ENCODE measurements at regions not wholly inside any gene's neighbourhood (a gene's known extent, or its start where the extent isn't known, plus 50 kb on each side); places are given as distances from the start of the nearest gene placed in this dataset.
"Not testable (repeated sequence)": the region's sequence is repeated elsewhere in the genome, so short reads cannot be mapped to it uniquely, and the experiment has no call there.

DNA sequence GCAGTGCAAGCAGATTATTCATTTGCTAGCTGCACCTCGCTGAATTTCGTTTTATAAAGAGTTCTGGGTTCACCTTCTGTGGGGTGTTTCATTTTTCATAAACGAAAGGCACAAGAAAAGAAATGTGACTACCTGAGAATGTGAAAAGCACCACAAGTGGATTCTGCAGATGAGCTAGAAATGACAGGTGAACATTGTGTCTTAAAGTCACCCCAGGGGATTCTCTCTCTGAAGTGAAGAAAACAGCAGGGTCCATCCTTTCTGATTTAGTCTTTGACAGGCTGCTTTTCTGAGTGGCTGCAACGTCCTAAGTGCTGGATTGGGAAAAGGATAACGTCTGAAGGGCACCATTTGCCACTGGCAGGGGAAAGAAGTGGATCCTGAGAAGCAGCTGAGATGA lies 469.3 kb downstream of the SPATA31D1 start:
- no peak for DNase-seq

DNA sequence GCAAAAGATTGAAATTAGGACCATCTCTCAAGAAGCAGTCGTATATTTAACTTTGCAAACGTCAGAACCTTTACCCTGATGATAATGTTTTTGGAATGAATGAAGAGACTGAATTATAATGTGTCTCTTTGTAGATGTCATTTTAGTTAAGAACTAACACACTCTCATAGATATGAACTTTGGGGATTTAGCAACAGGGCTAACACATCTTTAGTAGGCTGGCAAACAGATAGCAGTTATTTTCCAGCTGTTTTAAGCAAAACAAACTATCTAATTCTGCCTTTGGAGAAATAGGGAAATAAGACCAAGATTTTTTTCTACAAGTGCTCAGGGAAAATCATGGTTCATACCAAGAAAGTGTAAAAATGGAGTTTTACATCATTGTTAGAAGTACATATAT lies 469.7 kb downstream of the SPATA31D1 start:
- no peak for DNase-seq

DNA sequence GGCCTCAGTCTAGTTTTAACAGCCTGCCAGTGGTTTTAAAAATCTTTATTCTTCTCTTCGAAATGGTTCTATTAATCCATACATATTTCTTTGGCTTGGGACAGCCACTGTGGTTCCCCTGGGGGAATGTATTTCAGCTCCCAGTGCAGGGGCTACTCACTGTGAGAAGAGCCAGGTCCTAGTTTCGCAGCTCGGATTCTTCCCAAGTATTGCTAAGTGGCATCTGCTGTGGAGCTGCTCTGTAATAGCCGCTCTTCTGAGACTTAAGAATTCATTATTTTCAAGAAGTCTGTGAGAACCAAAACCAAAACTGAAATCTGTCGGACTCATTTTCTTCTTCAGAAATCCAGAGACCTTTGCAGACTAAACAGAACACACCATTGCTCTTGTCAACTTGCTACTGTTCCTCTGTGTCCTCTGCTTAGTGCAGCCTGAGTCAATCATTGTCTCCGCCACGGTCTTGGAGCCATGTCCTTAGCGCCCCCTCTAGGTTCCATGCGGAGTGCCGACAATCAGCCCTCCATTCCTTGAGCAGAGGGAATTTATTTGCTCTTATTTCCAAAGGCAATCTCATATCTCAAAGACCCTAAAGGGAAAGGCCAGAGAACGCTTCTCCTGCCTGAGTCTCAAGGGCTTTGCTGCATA lies 478.2 kb downstream of the SPATA31D1 start:
- no peak for DNase-seq

DNA sequence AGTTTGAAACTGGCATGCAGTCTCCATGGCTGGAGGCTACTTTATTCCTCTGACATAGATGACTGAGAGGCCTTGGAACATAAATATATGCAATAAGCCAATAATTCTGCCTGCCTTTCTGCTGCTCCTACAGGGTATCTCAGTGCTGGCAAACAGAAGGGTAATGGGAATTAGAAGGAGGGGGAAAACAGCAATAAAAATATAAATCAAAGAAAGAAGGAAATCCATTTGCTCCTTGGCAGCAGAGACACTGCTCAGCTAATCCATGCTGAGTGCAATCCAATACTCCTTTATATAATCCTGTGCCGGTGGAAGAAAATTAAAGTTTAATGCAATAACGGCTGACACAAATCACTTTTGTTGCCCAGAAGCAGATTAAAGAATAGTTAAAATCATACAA lies 478.9 kb downstream of the SPATA31D1 start:
- no peak for DNase-seq

DNA sequence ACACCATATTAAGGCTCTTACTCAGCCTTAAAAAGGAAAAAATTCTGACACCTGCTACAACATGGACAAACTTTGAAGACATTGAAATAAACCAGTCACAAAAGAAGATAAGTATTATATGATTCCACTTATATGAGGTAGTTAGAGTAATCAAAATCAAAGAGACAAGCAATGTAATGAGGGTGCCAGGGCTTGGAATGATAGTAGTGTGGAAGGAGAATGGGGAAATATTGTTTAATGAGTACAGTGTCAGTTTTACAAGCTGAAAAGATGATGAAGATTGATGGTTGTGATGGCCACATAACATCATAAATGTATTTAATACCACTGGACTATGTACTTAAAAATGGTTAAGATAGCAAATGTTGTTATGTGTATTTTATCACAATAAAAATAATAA lies 485.7 kb downstream of the SPATA31D1 start:
- DNase-seq: no peak

- no peak for DNase-seq
Measured at GRCh38 chr9:82475584-82476301, 487.2 kb downstream of the SPATA31D1 start.

DNA sequence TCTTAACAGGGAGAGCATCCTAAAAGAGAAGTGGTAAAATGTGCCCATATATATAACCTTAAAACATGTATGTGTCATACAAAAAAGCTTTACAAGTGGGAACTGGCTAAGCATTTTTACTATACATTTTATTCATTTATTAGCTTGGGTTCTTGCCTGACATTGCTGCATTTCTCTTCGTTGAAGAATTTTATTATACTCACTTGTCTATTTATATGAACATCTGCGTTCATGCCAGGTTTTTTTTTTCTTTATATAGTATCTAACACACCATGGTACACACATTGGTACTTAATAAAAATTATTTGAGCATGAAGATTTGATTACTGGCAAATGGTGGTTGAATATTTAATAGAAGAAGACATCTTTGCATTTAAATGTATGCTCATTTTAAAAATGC lies 492.3 kb downstream of the SPATA31D1 start:
- no peak for DNase-seq

- no peak for DNase-seq
Measured at GRCh38 chr9:82487935-82488312, 499.4 kb downstream of the SPATA31D1 start.

GRCh38 chr9:82488313-82489200 lies 500.0 kb downstream of the SPATA31D1 start:
- DNase-seq: no peak

DNA sequence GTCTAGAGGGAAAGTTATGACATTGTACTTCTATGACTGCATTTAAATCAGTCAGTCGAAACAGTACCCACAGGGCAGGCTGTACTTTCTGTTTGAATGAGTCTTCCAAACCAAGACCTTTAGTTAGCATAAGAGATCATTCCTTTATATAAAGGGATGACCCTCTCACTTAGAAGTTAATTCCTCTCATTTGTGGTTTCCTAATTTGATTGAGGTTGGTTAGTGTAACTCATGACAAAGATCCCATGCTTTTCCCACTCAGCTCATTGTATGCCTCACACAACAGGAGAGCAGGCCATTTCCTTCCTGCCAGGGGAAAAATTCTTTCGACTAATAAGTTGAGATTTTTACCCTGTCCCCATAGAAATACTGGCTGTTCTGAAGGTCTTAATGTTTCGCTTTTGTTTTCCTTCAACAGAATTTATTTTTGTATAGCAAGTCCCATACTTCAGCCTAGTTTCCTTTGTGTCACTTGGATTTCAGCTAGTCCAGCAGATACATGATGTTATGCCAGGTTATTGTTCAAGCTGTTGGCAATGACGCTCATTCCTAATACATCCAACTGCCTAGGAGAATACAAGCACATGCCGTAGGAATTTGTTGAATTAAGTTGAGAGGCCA lies 500.7 kb downstream of the SPATA31D1 start:
- no peak for DNase-seq

DNA sequence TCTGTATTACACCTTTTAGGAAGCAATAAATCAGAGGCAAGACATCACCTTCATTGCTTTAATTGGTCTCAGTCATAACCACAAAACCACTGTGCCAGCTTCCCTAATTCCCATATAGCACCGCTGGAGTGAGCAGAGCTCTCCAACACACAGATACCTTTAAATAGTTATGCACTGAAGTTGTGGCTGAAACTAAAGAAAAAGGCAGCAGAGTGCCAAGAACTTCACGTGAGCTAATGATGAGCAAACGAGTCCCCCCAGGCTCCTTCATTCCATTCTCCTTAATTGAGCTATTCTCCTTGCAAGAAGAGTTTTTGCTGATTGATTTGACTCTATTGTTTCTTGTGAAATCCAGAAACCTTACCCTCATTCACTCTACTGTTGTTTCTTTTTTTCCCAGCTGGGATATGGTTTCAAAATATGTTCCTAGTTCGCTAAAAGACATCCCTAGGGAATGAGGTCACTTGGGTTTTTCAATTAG lies 501.5 kb downstream of the SPATA31D1 start:
- DNase-seq: no peak

- not testable (repeated sequence) for DNase-seq
Measured at GRCh38 chr9:82490821-82491220, 502.2 kb downstream of the SPATA31D1 start.

- DNase-seq: no peak
Measured at GRCh38 chr9:82491604-82492003, 503.0 kb downstream of the SPATA31D1 start.

GRCh38 chr9:82492274-82492673 lies 503.7 kb downstream of the SPATA31D1 start:
- DNase-seq: no peak

DNA sequence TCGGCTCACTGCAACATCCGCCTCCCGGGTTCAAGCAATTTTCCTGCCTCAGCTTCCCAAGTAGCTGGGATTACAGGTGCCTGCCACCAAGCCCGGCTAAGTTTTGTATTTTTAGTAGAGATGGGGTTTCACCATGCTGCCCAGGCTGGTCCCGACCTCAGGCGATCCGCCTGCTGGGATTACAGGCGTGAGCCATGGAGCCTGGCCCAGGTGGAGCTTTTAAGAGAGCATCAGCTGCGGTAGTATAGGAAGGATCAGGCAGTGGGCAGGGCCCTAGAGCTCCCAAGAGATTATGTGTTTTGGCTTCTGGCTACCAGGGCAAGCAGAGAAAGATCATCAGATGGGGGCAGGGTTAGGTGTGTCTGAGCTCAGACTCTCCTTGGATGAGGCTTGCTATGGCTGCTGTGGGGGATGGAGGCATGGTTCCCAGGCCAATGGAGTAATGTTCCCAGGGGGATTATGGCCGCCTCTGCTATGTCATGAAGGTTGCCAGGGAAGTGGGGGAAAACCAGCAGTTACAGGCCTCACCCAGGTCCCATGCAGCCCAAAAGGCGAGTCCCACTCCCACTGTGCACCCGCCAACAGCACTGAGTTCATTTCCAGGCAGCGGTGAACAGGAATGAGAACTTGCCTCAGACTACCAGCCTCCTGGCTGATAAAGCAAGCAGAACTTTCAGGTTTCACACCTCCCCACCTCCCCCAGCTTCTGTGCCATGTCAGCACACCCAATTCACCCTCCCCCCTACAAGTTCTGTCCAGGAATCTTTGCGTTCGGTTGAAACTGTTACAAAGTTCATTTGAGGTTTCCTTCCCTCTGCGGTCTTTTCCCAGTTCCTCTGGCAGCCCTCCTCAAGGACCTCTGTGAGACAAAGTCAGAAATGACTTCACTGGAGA lies 507.6 kb downstream of the SPATA31D1 start:
- no peak for DNase-seq

- DNase-seq: no peak
Measured at GRCh38 chr9:82498541-82499317, 510.2 kb downstream of the SPATA31D1 start.

DNA sequence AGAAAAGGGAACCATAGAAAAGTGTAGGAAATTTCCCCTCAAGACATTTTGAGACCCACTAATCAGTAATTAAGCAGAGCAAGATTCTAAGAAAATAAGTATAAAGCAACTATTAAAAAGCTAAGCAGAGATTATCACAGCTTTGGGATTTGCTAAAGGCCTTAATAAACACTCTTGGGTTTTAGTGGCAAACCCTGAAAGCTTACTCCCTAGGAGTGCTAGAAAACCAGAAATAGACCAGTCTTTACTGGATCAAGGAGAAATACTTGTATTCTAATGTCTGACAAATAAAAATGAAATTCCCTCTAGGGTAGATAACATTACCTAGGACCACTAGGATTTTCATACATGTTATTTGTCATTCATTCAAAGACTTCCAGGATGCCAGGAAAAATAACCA lies 510.8 kb downstream of the SPATA31D1 start:
- DNase-seq: no peak

DNA sequence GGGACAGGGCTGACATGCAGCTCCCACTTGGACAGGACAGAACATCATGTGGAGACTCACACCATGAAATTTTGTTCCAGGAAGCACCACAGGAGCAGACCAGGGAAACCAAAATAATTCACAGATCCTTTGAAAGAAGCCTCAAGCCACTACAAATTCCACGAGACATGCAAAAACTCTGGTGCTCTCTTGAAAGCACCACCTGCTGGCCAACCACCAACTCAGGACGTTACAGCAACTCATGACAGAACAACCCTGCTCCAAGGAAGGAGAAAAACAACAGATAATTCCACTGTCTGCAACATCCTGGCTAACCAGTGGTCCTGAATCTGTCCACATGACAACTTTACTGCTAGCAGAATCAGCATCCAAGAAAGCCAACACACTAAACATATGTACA lies 516.0 kb downstream of the SPATA31D1 start:
- DNase-seq: no peak

DNA sequence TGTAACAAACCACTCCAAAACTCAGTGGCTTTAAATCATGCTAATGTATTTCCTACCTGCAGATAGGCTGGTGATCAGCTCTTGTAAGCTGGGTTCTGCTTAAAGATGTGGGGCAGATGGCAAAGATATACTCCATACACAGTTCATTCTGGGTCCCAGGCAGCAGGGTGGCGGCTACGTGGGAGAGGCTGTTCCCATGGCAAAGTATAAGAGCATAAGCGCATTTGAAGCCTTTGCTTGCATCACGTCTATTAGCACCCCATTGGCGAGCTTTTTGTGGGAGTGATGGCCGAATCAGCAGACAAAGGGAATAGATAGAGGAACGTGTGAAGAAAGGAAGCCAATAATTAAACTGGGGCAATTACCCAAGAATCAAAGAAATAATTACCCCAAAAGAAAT lies 523.1 kb downstream of the SPATA31D1 start:
- DNase-seq: no peak

DNA sequence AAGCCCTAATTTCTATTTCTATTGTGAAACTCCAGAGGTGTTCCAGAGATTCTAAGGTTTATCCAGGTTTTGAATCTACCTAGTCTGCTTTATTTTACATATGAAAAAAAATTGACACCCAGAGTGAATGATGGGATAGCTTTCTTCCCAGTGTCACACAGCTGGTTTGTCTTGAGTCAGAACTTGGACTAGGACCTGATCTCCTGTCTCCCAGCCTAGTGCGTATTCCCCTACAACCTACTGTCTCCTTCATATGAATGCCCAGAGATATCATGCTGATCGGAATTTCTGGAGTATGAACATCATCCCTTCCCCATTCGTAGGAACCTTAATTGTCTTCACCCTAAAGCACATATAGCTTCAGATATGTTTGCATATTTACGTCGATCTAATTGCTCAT lies 524.2 kb downstream of the SPATA31D1 start:
- no peak for DNase-seq

- DNase-seq: no peak
Measured at GRCh38 chr9:82513242-82513751, 524.7 kb downstream of the SPATA31D1 start.

Data from CD4-positive, alpha-beta T cell treated with Interleukin-10 for 1 hour (primary cell).